ENCODE measurements at regions not wholly inside any gene's neighbourhood (a gene's known extent, or its start where the extent isn't known, plus 50 kb on each side); places are given as distances from the start of the nearest gene placed in this dataset.

- no peaks in the 10 kb centered on the region for H3K9me3 ChIP-seq
- no peak for TF ChIP-seq POLR2AphosphoS5 (IDR thresholded peaks at IDR 0.05; ENCODE audit: insufficient read depth in 1 of 2, low read depth in 1 of 2)
- TF ChIP-seq POLR2A (IDR thresholded peaks at IDR 0.05), result no peak
- TF ChIP-seq CTCF (IDR thresholded peaks at IDR 0.05), result no peak
- DNase-seq (ENCODE audit: extremely low spot score in 2 of 2), result no peak
- H3K36me3 ChIP-seq, result no peaks in the 10 kb centered on the region
- no peaks in the 10 kb centered on the region for H3K4me1 ChIP-seq
- no peak overlapping the region for H3K4me3 ChIP-seq
- H3K27ac ChIP-seq, result no peak overlapping the region
- no peaks in the 10 kb centered on the region for H3K27me3 ChIP-seq
- intact Hi-C loops (cut with DNase I), result no loop called here
These were observed 196.8 kb downstream of the PRDM9 start for GRCh38 chr5:23703940-23704855.

- H3K4me1 ChIP-seq, result no peaks in the 10 kb centered on the region
- TF ChIP-seq CTCF (IDR thresholded peaks at IDR 0.05) (no peak), POLR2AphosphoS5 (IDR thresholded peaks at IDR 0.05; ENCODE audit: insufficient read depth in 1 of 2, low read depth in 1 of 2) (no peak), POLR2A (IDR thresholded peaks at IDR 0.05) (no peak)
- DNase-seq (ENCODE audit: extremely low spot score in 2 of 2), result no peak
- no peak overlapping the region for H3K27ac ChIP-seq
- H3K9me3 ChIP-seq, result no peaks in the 10 kb centered on the region
- intact Hi-C loops (cut with DNase I), result no loop called here
- no peak overlapping the region for H3K4me3 ChIP-seq
- H3K36me3 ChIP-seq, result no peaks in the 10 kb centered on the region
- no peaks in the 10 kb centered on the region for H3K27me3 ChIP-seq
These were observed 210.1 kb downstream of the PRDM9 start for GRCh38 chr5:23717486-23717885.

- Histone ChIP-seq H3K4me3 (no peak overlapping the region), H3K4me1 (no peaks in the 10 kb centered on the region), H3K36me3 (no peaks in the 10 kb centered on the region), H3K27ac (no peak overlapping the region), H3K27me3 (no peaks in the 10 kb centered on the region), H3K9me3 (no peaks in the 10 kb centered on the region)
- no peak for DNase-seq (ENCODE audit: extremely low spot score in 2 of 2)
- TF ChIP-seq CTCF (IDR thresholded peaks at IDR 0.05) (no peak), POLR2AphosphoS5 (IDR thresholded peaks at IDR 0.05; ENCODE audit: insufficient read depth in 1 of 2, low read depth in 1 of 2) (no peak), POLR2A (IDR thresholded peaks at IDR 0.05) (no peak)
- intact Hi-C loops (cut with DNase I), result no loop called here
These were observed 211.2 kb downstream of the PRDM9 start for GRCh38 chr5:23718564-23718963.

GRCh38 chr5:23721336-23721735, 213.9 kb downstream of the PRDM9 start:
- H3K4me1 ChIP-seq, result no peaks in the 10 kb centered on the region
- TF ChIP-seq POLR2A (IDR thresholded peaks at IDR 0.05), result no peak
- TF ChIP-seq CTCF (IDR thresholded peaks at IDR 0.05), result no peak
- TF ChIP-seq POLR2AphosphoS5 (IDR thresholded peaks at IDR 0.05; ENCODE audit: insufficient read depth in 1 of 2, low read depth in 1 of 2), result no peak
- no peaks in the 10 kb centered on the region for H3K27me3 ChIP-seq
- no peaks in the 10 kb centered on the region for H3K9me3 ChIP-seq
- H3K36me3 ChIP-seq, result no peaks in the 10 kb centered on the region
- intact Hi-C loops (cut with DNase I), result no loop called here
- DNase-seq (ENCODE audit: extremely low spot score in 2 of 2), result no peak
- no peak overlapping the region for H3K27ac ChIP-seq
- no peak overlapping the region for H3K4me3 ChIP-seq

- intact Hi-C loops (cut with DNase I), result no loop called here
- no peak for DNase-seq (ENCODE audit: extremely low spot score in 2 of 2)
- TF ChIP-seq CTCF (IDR thresholded peaks at IDR 0.05), result no peak
- no peaks in the 10 kb centered on the region for H3K9me3 ChIP-seq
- H3K36me3 ChIP-seq, result no peaks in the 10 kb centered on the region
- no peaks in the 10 kb centered on the region for H3K4me1 ChIP-seq
- H3K4me3 ChIP-seq, result no peak overlapping the region
- no peak overlapping the region for H3K27ac ChIP-seq
- no peaks in the 10 kb centered on the region for H3K27me3 ChIP-seq
These were observed 219.9 kb downstream of the PRDM9 start for GRCh38 chr5:23727271-23727670.
